Smooth muscle cell (in vitro differentiated cells): ENCODE measurements at regions not wholly inside any gene's neighbourhood (a gene's known extent, or its start where the extent isn't known, plus 50 kb on each side); places are given as distances from the start of the nearest gene placed in this dataset.
A peak's percentile ranks its signal among the peaks of the same experiment; 100 is the strongest.

Source experiments
- DNase-seq: peaks from one replicate; lab custom pipeline; 2025; ENCODE audit not compliant: unreplicated experiment; lab: John Stamatoyannopoulos, UW
- H2AFZ ChIP-seq: fragments of 200-600 bp; sonication (generic); 2 replicates; pipeline ENCODE4 v1.6.0; 2016; ENCODE audit warnings: antibody characterized with exemption, low read depth, mild to moderate bottlenecking
- H3F3A ChIP-seq: fragments of 200-600 bp; sonication (generic); 2 replicates; pipeline ENCODE4 v1.6.0; 2017; ENCODE audit warnings: antibody characterized with exemption, low read depth
- H3K27ac ChIP-seq: fragments of 200-600 bp; sonication (generic); 2 replicates; pipeline ENCODE4 v1.5.1; 2016; ENCODE audit warnings: low read depth, mild to moderate bottlenecking
- H3K27me3 ChIP-seq: fragments of 200-600 bp; sonication (generic); 2 replicates; pipeline ENCODE4 v1.6.1; 2016; ENCODE audit warnings: low read depth, mild to moderate bottlenecking
- H3K36me3 ChIP-seq: fragments of 200-600 bp; sonication (generic); 2 replicates; pipeline ENCODE4 v1.5.1; 2016; ENCODE audit warnings: low read depth
- H3K4me1 ChIP-seq: fragments of 200-600 bp; sonication (generic); 2 replicates; pipeline ENCODE4 v1.5.1; 2016; ENCODE audit warnings: low read depth
- H3K4me2 ChIP-seq: fragments of 200-600 bp; sonication (generic); 2 replicates; pipeline ENCODE4 v1.6.0; 2016; ENCODE audit warnings: mild to moderate bottlenecking
- H3K4me3 ChIP-seq: fragments of 200-600 bp; sonication (generic); 2 replicates; pipeline ENCODE4 v1.5.1; 2016; ENCODE audit warnings: mild to moderate bottlenecking
- H3K79me2 ChIP-seq: fragments of 200-600 bp; sonication (generic); 2 replicates; pipeline ENCODE4 v1.6.0; 2016; ENCODE audit warnings: low read depth, mild to moderate bottlenecking
- H3K9ac ChIP-seq: fragments of 200-600 bp; sonication (generic); 2 replicates; pipeline ENCODE4 v1.6.0; 2016; ENCODE audit warnings: low read depth
- H3K9me3 ChIP-seq: fragments of 200-600 bp; sonication (generic); replicated peaks from 2 replicates; pipeline ENCODE4 v1.5.1; 2016; ENCODE audit warnings: low read depth
- H4K20me1 ChIP-seq: fragments of 200-600 bp; sonication (generic); 2 replicates; pipeline ENCODE4 v1.6.0; 2016; ENCODE audit warnings: low read depth
- WGBS: methylation state at CpG from one replicate; pipeline ENCODE4 v1.1.7; 2016; ENCODE audit warnings: low lambda C conversion rate; 5-methylcytosine and 5-hydroxymethylcytosine counted together
- TF ChIP-seq, protein P1 (sequence below): fragments of 200-600 bp; sonication (generic); IDR thresholded peaks from 2 replicates; pipeline ENCODE4 v1.5.1; 2017; ENCODE audit warnings: borderline replicate concordance, mild to moderate bottlenecking, antibody characterized with exemption; ENCODE audit not compliant: insufficient read depth, poor library complexity, severe bottlenecking

DNA sequence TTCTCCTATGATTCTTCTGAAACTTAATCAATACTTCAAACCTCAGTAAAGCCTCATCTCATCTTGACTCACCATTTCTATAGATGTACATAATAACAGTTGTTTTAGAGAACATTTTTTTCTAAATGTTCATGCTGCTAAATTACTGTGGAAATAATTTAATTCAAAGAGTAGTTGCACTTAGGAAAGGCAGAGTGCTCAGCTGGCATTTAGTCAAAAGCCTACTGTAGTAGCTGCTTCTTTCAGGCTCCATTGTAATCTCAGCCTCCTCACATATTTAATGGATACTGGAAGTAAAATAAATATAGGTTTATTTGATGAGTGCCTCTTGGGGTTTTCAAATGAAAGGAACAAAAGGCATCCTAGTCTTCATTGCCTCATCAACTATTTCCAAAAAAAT lies 325.0 kb downstream of the CCER1 start:
- Histone ChIP-seq H4K20me1 (no peaks in the 10 kb centered on the region), H3K9ac (no peak overlapping the region), H2AFZ (peak overlapping the region; percentile 59), H3K79me2 (no peaks in the 10 kb centered on the region), H3K4me2 (no peak overlapping the region), H3K27me3 (no peaks in the 10 kb centered on the region), H3K4me1 (no peaks in the 10 kb centered on the region), H3K27ac (no peak overlapping the region), H3F3A (no peaks in the 10 kb centered on the region), H3K4me3 (no peak overlapping the region), H3K9me3 (no peaks in the 10 kb centered on the region), H3K36me3 (no peaks in the 10 kb centered on the region)
- DNase-seq: no peak
- TF ChIP-seq, protein P1, sequence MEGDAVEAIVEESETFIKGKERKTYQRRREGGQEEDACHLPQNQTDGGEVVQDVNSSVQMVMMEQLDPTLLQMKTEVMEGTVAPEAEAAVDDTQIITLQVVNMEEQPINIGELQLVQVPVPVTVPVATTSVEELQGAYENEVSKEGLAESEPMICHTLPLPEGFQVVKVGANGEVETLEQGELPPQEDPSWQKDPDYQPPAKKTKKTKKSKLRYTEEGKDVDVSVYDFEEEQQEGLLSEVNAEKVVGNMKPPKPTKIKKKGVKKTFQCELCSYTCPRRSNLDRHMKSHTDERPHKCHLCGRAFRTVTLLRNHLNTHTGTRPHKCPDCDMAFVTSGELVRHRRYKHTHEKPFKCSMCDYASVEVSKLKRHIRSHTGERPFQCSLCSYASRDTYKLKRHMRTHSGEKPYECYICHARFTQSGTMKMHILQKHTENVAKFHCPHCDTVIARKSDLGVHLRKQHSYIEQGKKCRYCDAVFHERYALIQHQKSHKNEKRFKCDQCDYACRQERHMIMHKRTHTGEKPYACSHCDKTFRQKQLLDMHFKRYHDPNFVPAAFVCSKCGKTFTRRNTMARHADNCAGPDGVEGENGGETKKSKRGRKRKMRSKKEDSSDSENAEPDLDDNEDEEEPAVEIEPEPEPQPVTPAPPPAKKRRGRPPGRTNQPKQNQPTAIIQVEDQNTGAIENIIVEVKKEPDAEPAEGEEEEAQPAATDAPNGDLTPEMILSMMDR: no peak

- TF ChIP-seq, protein P1: no peak
- H3K4me3 ChIP-seq: no peak overlapping the region
- no peaks in the 10 kb centered on the region for H3K36me3 ChIP-seq
- H3K9me3 ChIP-seq: no peaks in the 10 kb centered on the region
- no peak overlapping the region for H2AFZ ChIP-seq
- no peaks in the 10 kb centered on the region for H3K27me3 ChIP-seq
- H3K27ac ChIP-seq: no peak overlapping the region
- DNase-seq: no peak
- no peaks in the 10 kb centered on the region for H4K20me1 ChIP-seq
- H3K4me1 ChIP-seq: no peaks in the 10 kb centered on the region
- H3K79me2 ChIP-seq: no peaks in the 10 kb centered on the region
- no peak overlapping the region for H3K4me2 ChIP-seq
- 65% methylated on average over 1 of the region's 1 CpG for WGBS
- H3F3A ChIP-seq: no peaks in the 10 kb centered on the region
- H3K9ac ChIP-seq: no peak overlapping the region
Observed at GRCh38 chr12:90628213-90628612, 326.8 kb downstream of the CCER1 start.

DNA sequence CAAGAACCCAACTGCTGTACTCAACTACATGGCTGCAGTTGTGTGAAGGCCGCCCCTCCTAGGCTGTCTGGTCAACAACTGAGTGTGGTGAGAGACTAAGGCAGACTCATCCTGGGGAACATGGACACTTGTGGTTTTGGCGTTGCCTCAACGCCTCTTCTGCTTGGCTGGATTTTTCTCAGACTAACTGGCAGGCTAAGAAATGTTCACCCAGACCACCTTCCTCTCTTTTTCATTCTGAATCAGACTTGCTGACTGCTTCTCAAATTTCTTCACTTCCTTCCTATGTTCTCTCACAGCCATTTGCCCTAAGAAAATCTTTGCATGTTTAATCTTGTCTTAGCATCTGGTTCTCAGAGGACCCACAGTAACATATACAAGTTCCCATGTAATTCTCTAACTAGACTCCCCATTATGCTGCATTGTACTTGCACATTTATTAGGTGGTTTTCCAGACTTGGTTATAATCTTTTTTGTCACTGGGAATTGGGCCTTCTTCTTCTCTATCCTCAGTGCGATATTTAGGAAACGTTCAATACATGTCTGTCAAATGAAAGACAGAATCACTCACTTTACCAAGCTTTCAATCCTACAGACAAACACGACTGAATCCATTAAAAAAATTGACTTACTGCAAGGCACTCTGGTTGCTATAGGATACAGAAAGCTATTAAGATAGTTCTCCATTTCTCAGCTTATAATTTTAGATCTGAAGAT lies 327.6 kb downstream of the CCER1 start:
- Histone ChIP-seq H3K27me3 (no peaks in the 10 kb centered on the region), H3K27ac (no peak overlapping the region), H2AFZ (no peak overlapping the region), H3K9ac (no peak overlapping the region), H3K4me3 (no peak overlapping the region), H3K36me3 (no peaks in the 10 kb centered on the region), H4K20me1 (no peaks in the 10 kb centered on the region), H3F3A (no peaks in the 10 kb centered on the region), H3K4me1 (no peaks in the 10 kb centered on the region), H3K9me3 (no peaks in the 10 kb centered on the region), H3K79me2 (no peaks in the 10 kb centered on the region), H3K4me2 (no peak overlapping the region)
- TF ChIP-seq, protein P1: no peak
- 85% methylated on average over 6 of the region's 6 CpGs for WGBS
- DNase-seq: no peak

- Histone ChIP-seq H3K4me2 (peak overlapping the region; percentile 49), H3K36me3 (no peaks in the 10 kb centered on the region), H2AFZ (peak overlapping the region; percentile 39), H3K4me1 (peaks cover 8% of the 10 kb centered on the region), H3F3A (no peaks in the 10 kb centered on the region), H4K20me1 (no peaks in the 10 kb centered on the region), H3K4me3 (no peak overlapping the region), H3K9ac (peak overlapping the region; percentile 18), H3K9me3 (no peaks in the 10 kb centered on the region), H3K79me2 (no peaks in the 10 kb centered on the region), H3K27me3 (no peaks in the 10 kb centered on the region), H3K27ac (peak overlapping the region; percentile 82)
- WGBS: 21% methylated on average over 3 of the region's 3 CpGs
- DNase-seq: no peak
- TF ChIP-seq, protein P1: no peak
Observed at GRCh38 chr12:90622431-90622830, 332.5 kb downstream of the CCER1 start.
